H1 (cell line): ENCODE measurements at regions not wholly inside any gene's neighbourhood (a gene's known extent, or its start where the extent isn't known, plus 50 kb on each side); places are given as distances from the start of the nearest gene placed in this dataset.

Experiments used
- CTCF ChIA-PET: fragments of 300-600 bp; sonication (Branson Sonifier 250); formaldehyde crosslinking; loops from one replicate; lab custom pipeline; 2021; ENCODE audit not compliant: partially characterized antibody; lab: Charles Lee
- POLR2A ChIA-PET: fragments of 300-600 bp; sonication (Branson Sonifier 250); formaldehyde crosslinking; loops from one replicate; lab custom pipeline; 2021; ENCODE audit warnings: inconsistent platforms; ENCODE audit not compliant: partially characterized antibody; lab: Charles Lee
- DNase-seq, 2 experiments: peaks; one replicate each; pipeline versions ENCODE4 v3.0.0 to v3.0.0-alpha.2; 2010 to 2022; ENCODE audit warnings: low spot score in 2 of 2, low read depth in 1 of 2, mixed read lengths in 1 of 2
- FAIRE-seq: peaks from 2 replicates; lab custom pipeline; 2011; peaks lifted over from hg19 to GRCh38; lab: Jason Lieb, UNC
- H2AFZ ChIP-seq: 2 replicates; pipeline ENCODE4 v1.8.1; 2012; ENCODE audit warnings: low read length, inconsistent platforms
- H2AK5ac ChIP-seq: 2 replicates; pipeline ENCODE4 v1.6.1; 2013; ENCODE audit warnings: low read depth, low read length
- H2BK120ac ChIP-seq: replicated peaks from 2 replicates; pipeline ENCODE3; 2013; ENCODE audit warnings: low read depth, low read length, inconsistent platforms
- H2BK12ac ChIP-seq: 2 replicates; pipeline ENCODE4 v1.6.1; 2013; ENCODE audit warnings: low read depth, low read length
- H2BK15ac ChIP-seq: 2 replicates; pipeline ENCODE4 v1.6.1; 2013; ENCODE audit warnings: low read length
- H2BK20ac ChIP-seq: 2 replicates; pipeline ENCODE4 v1.6.1; 2013; ENCODE audit warnings: low read length
- H2BK5ac ChIP-seq: 2 replicates; pipeline ENCODE4 v1.6.1; 2013; ENCODE audit warnings: low read depth, low read length
- H3K14ac ChIP-seq: 2 replicates; pipeline ENCODE4 v1.6.1; 2013; ENCODE audit warnings: inconsistent platforms; ENCODE audit not compliant: insufficient read length
- H3K18ac ChIP-seq: 2 replicates; pipeline ENCODE4 v1.6.1; 2013; ENCODE audit warnings: low read length; ENCODE audit errors: extremely low read depth
- H3K23ac ChIP-seq: 2 replicates; pipeline ENCODE4 v1.6.1; 2013; ENCODE audit warnings: inconsistent platforms; ENCODE audit not compliant: insufficient read length
- H3K23me2 ChIP-seq: 2 replicates; pipeline ENCODE4 v1.6.1; 2013; ENCODE audit warnings: low read depth, low read length
- H3K27ac ChIP-seq: 2 replicates; pipeline ENCODE4 v1.6.1; 2011; ENCODE audit warnings: low read depth, low read length, inconsistent platforms
- H3K27me3 ChIP-seq, 4 experiments: replicated peaks in 1 of 4; 1 replicate in 1 of 4; 2 replicates in 3 of 4; pipeline versions ENCODE4 v1.6.1 to v1.8.1; 2011 to 2013; ENCODE audit warnings: low read length in 3 of 4, mild to moderate bottlenecking in 3 of 4, inconsistent platforms in 2 of 4, mixed read lengths in 2 of 4, moderate library complexity in 1 of 4; ENCODE audit not compliant: control insufficient read depth in 3 of 4, insufficient read depth in 3 of 4; ENCODE audit errors: extremely low read depth in 1 of 4
- H3K36me3 ChIP-seq, 4 experiments: 2 replicates each; pipeline versions ENCODE4 v1.6.1 to v1.8.1; 2011 to 2013; ENCODE audit warnings: mild to moderate bottlenecking in 4 of 4, low read length in 3 of 4, moderate library complexity in 2 of 4, control low read depth in 1 of 4, inconsistent platforms in 1 of 4; ENCODE audit not compliant: insufficient read depth in 4 of 4, control insufficient read depth in 2 of 4
- H3K4ac ChIP-seq: replicated peaks from 2 replicates; pipeline ENCODE3; 2013; ENCODE audit warnings: low read length, low read depth, mixed read lengths, inconsistent platforms; ENCODE audit not compliant: insufficient read length
- H3K4me1 ChIP-seq, 4 experiments: replicated peaks in 1 of 4; 1 replicate in 1 of 4; 2 replicates in 3 of 4; pipeline versions ENCODE4 v1.6.1 to v1.8.1; 2011 to 2013; ENCODE audit warnings: low read length in 3 of 4, inconsistent platforms in 2 of 4, mixed read lengths in 1 of 4; ENCODE audit not compliant: insufficient read depth in 4 of 4, control insufficient read depth in 3 of 4
- H3K4me2 ChIP-seq, 2 experiments: 2 replicates each; pipeline versions ENCODE4 v1.6.1 to v1.8.1; 2011 to 2013; ENCODE audit warnings: low read depth in 2 of 2, low read length in 2 of 2, control low read depth in 1 of 2, inconsistent platforms in 1 of 2, mild to moderate bottlenecking in 1 of 2; ENCODE audit not compliant: insufficient read depth in 1 of 2
- H3K4me3 ChIP-seq, 4 experiments: fragments of 200-600, 300-600 bp in 1 of 4; sonication (generic), shearing (Covaris generic), sonication (Bioruptor Twin) in 1 of 4; 2 replicates each; pipeline versions ENCODE4 v1.5.1 to v1.8.1; 2011 to 2016; ENCODE audit warnings: low read length in 4 of 4, low read depth in 3 of 4, control low read depth in 2 of 4, inconsistent platforms in 2 of 4, mild to moderate bottlenecking in 2 of 4, mixed read lengths in 1 of 4, moderate library complexity in 1 of 4; ENCODE audit not compliant: insufficient read depth in 2 of 4; ENCODE audit errors: extremely low read depth in 1 of 4
- H3K56ac ChIP-seq: replicated peaks from 2 replicates; pipeline ENCODE3; 2013; ENCODE audit warnings: low read depth, mild to moderate bottlenecking, mixed read lengths, low read length, inconsistent platforms; ENCODE audit not compliant: insufficient read length
- H3K79me1 ChIP-seq: 2 replicates; pipeline ENCODE4 v1.6.1; 2013; ENCODE audit warnings: low read depth, low read length, control low read depth
- H3K79me2 ChIP-seq, 2 experiments: 2 replicates each; pipeline versions ENCODE4 v1.6.1 to v1.8.1; 2012 to 2013; ENCODE audit warnings: low read length in 2 of 2, mild to moderate bottlenecking in 2 of 2, inconsistent platforms in 1 of 2; ENCODE audit not compliant: insufficient read depth in 2 of 2, control insufficient read depth in 1 of 2
- H3K9ac ChIP-seq, 4 experiments: replicated peaks in 1 of 4; 1 replicate in 1 of 4; 2 replicates in 3 of 4; pipeline versions ENCODE4 v1.6.1 to v1.8.1; 2011 to 2013; ENCODE audit warnings: low read depth in 3 of 4, low read length in 3 of 4, control low read depth in 2 of 4, mild to moderate bottlenecking in 2 of 4, moderate library complexity in 2 of 4, inconsistent platforms in 1 of 4; ENCODE audit errors: extremely low read depth in 1 of 4
- H3K9me3 ChIP-seq, 2 experiments: 2 replicates each; pipeline versions ENCODE4 v1.6.1 to v1.8.1; 2012 to 2013; ENCODE audit warnings: mild to moderate bottlenecking in 2 of 2, moderate library complexity in 2 of 2, control low read depth in 1 of 2, inconsistent platforms in 1 of 2, low read depth in 1 of 2, low read length in 1 of 2, mixed read lengths in 1 of 2; ENCODE audit not compliant: insufficient read depth in 2 of 2
- H4K20me1 ChIP-seq, 2 experiments: replicated peaks in 1 of 2; 2 replicates each; pipeline versions ENCODE3 to v1.8.1; 2011 to 2013; ENCODE audit warnings: inconsistent platforms in 2 of 2, low read length in 2 of 2, mild to moderate bottlenecking in 1 of 2; ENCODE audit not compliant: insufficient read depth in 2 of 2, control insufficient read depth in 1 of 2
- H4K5ac ChIP-seq: 2 replicates; pipeline ENCODE4 v1.6.1; 2013; ENCODE audit warnings: low read length, low read depth, mixed read lengths, inconsistent platforms; ENCODE audit not compliant: insufficient read length
- H4K8ac ChIP-seq: 2 replicates; pipeline ENCODE4 v1.8.0; 2013; ENCODE audit warnings: mild to moderate bottlenecking, moderate library complexity, low read length, inconsistent platforms; ENCODE audit not compliant: insufficient read depth; ENCODE audit errors: extremely low read depth
- H4K91ac ChIP-seq: replicated peaks from 2 replicates; pipeline ENCODE3; 2013; ENCODE audit warnings: low read length, mixed read lengths, inconsistent platforms; ENCODE audit not compliant: insufficient read length
- CHD2 ChIP-seq: IDR thresholded peaks from 2 replicates; pipeline ENCODE4 v1.6.1; 2012; ENCODE audit warnings: low read length, improper control_type of control experiment
- FOSL1 ChIP-seq: IDR thresholded peaks from 2 replicates; pipeline ENCODE4 v1.6.1; 2011; ENCODE audit warnings: mild to moderate bottlenecking, low read depth, low read length, moderate library complexity; ENCODE audit not compliant: insufficient read depth
- GTF2F1 ChIP-seq: IDR thresholded peaks from 2 replicates; pipeline ENCODE4 v1.6.1; 2012; ENCODE audit warnings: low read depth, low read length, improper control_type of control experiment, borderline replicate concordance
- KDM1A ChIP-seq: fragments of 200-600, 300-600 bp; sonication (generic); IDR thresholded peaks from 2 replicates; pipeline ENCODE4 v1.7.1; 2016; ENCODE audit warnings: mild to moderate bottlenecking, low read length, borderline replicate concordance
- POLR2AphosphoS5 ChIP-seq: IDR thresholded peaks from 2 replicates; pipeline ENCODE4 v1.6.1; 2011; ENCODE audit warnings: low read depth, low read length
- RBBP5 ChIP-seq: IDR thresholded peaks from 2 replicates; pipeline ENCODE4 v1.7.1; 2012; ENCODE audit warnings: low read depth, mild to moderate bottlenecking, inconsistent platforms, low read length, moderate library complexity, borderline replicate concordance
- RFX5 ChIP-seq: IDR thresholded peaks from 2 replicates; pipeline ENCODE4 v1.6.1; 2011; ENCODE audit warnings: low read depth, low read length, improper control_type of control experiment, borderline replicate concordance
- SIRT6 ChIP-seq: IDR thresholded peaks from one replicate; pipeline ENCODE4 v1.7.1; 2012; ENCODE audit warnings: low read length, inconsistent platforms
- SP1 ChIP-seq: IDR thresholded peaks from 2 replicates; pipeline ENCODE4 v1.6.1; 2011; ENCODE audit warnings: low read depth, low read length
- TAF7 ChIP-seq: optimal IDR thresholded peaks from 2 replicates; pipeline ENCODE3; 2011; ENCODE audit warnings: low read depth, mild to moderate bottlenecking, inconsistent platforms, low read length, moderate library complexity, borderline replicate concordance
- TCF12 ChIP-seq: IDR thresholded peaks from 2 replicates; pipeline ENCODE4 v1.6.1; 2011; ENCODE audit warnings: low read depth, mild to moderate bottlenecking, low read length
- YY1 ChIP-seq: IDR thresholded peaks from 2 replicates; pipeline ENCODE4 v1.6.1; 2011; ENCODE audit warnings: low read depth, mild to moderate bottlenecking, low read length
- WGBS, 2 experiments: shearing (Covaris generic) in 1 of 2; methylation state at CpG; one replicate each; pipeline versions ENCODE4 v1.1.6 to v1.1.7; 2013 to 2015; ENCODE audit warnings: low lambda C conversion rate in 2 of 2, mixed read lengths in 2 of 2, inconsistent platforms in 1 of 2, low coverage in 1 of 2, missing lambda C conversion rate in 1 of 2; ENCODE audit not compliant: insufficient replicate concordance in 2 of 2, insufficient coverage in 1 of 2, insufficient read length in 1 of 2; ENCODE audit errors: extremely low coverage in 1 of 2, missing lambda C conversion rate in 1 of 2; 5-methylcytosine and 5-hydroxymethylcytosine counted together
- TF ChIP-seq, protein P1 (sequence below): IDR thresholded peaks from 2 replicates; pipeline ENCODE4 v1.6.1; 2012; ENCODE audit warnings: low read length, inconsistent platforms

DNA sequence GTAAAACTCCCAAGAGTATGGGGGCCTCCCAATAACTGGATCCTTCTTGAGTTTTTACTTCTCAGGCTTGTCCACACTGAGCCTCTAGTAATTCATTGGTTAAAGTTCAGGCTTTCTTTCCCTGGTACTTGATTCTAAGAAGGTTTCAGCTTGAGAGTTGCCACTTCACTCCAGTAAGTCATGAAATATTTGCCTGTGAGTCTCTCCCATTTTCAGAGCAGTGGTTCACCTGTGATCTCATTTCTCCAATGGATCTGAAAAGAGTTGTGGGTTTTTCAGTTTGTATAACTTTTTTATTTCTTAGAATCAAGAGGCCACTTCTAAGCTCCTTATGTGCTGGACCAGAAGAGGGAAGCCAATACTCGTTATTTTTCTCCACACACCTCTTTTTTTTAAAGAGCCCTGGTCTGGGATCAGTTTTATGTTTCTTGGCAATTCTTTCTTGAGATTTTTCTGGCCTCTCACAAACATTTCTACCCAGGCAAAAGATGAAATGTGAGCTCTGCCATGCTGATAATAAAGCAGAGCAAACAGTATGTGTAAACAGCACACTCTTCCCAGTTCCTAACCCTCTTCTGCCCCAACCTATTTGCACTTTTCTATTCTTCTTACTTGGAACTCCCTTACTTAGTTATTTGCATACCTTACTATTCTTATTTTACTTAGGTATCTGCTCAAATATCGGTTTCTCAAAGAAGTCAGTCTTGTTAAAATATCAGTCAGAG is 983.4 kb downstream of the CCSER2 start:
- POLR2A ChIA-PET = no interaction called here
- no peak for DNase-seq
- TF ChIP-seq GTF2F1 (no peak), SIRT6 (no peak), KDM1A (no peak), TCF12 (no peak), RFX5 (no peak), SP1 (no peak), POLR2AphosphoS5 (no peak), RBBP5 (no peak), TAF7 (no peak), CHD2 (no peak), FOSL1 (no peak), YY1 (no peak)
- TF ChIP-seq, protein P1, sequence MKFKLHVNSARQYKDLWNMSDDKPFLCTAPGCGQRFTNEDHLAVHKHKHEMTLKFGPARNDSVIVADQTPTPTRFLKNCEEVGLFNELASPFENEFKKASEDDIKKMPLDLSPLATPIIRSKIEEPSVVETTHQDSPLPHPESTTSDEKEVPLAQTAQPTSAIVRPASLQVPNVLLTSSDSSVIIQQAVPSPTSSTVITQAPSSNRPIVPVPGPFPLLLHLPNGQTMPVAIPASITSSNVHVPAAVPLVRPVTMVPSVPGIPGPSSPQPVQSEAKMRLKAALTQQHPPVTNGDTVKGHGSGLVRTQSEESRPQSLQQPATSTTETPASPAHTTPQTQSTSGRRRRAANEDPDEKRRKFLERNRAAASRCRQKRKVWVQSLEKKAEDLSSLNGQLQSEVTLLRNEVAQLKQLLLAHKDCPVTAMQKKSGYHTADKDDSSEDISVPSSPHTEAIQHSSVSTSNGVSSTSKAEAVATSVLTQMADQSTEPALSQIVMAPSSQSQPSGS = no peak

More for the DNA sequence above, 983.4 kb downstream of the CCSER2 start:
- no peak overlapping the region for H4K91ac ChIP-seq
- no peak overlapping the region for H2BK12ac ChIP-seq
- no peaks in the 10 kb centered on the region for H3K79me2 ChIP-seq
- no peak overlapping the region for H3K56ac ChIP-seq
- H3K23ac ChIP-seq = no peak overlapping the region
- H2BK15ac ChIP-seq = no peak overlapping the region
- no peaks in the 10 kb centered on the region for H3K27me3 ChIP-seq
- no peaks in the 10 kb centered on the region for H4K20me1 ChIP-seq
- H2AK5ac ChIP-seq = no peak overlapping the region
- H2BK5ac ChIP-seq = no peak overlapping the region
- no peak overlapping the region for H3K27ac ChIP-seq
- no peak overlapping the region for H4K8ac ChIP-seq
- H3K4me1 ChIP-seq = no peaks in the 10 kb centered on the region
- no peaks in the 10 kb centered on the region for H3K36me3 ChIP-seq
- no peak overlapping the region for H2BK120ac ChIP-seq
- no peak overlapping the region for H3K9ac ChIP-seq
- H2BK20ac ChIP-seq = no peak overlapping the region
- no peaks in the 10 kb centered on the region for H3K9me3 ChIP-seq
- no peak overlapping the region for H3K18ac ChIP-seq
- CTCF ChIA-PET = interaction anchor here (1.1 kb wide), 1 partner anchor 11 kb away, joined by 6 read pairs; no protein-coding TSS in a partner anchor
- H2AFZ ChIP-seq = no peak overlapping the region
- 97% methylated on average over 2 of the region's 2 CpGs; no CpG with 5 or more reads in 1 of the 2 experiments for WGBS, 2 experiments
- H3K4me2 ChIP-seq = no peak overlapping the region
- H4K5ac ChIP-seq = no peak overlapping the region
- no peak overlapping the region for H3K14ac ChIP-seq
- no peak overlapping the region for H3K4ac ChIP-seq
- H3K79me1 ChIP-seq = no peaks in the 10 kb centered on the region
- no peaks in the 10 kb centered on the region for H3K23me2 ChIP-seq
- H3K4me3 ChIP-seq = no peak overlapping the region
- FAIRE-seq = no peak
